GM18907 (cell line): ENCODE measurements at regions not wholly inside any gene's neighbourhood (a gene's known extent, or its start where the extent isn't known, plus 50 kb on each side); places are given as distances from the start of the nearest gene placed in this dataset.
"Not testable (repeated sequence)": the region's sequence is repeated elsewhere in the genome, so short reads cannot be mapped to it uniquely, and the experiment has no call there.

Experiments used
- ATAC-seq: cut with Tn5 transposase; IDR thresholded peaks from one replicate; pipeline ENCODE4 v1.9.1; 2021; ENCODE audit warnings: mild to moderate bottlenecking, moderate library complexity; ENCODE audit not compliant: unreplicated experiment

DNA sequence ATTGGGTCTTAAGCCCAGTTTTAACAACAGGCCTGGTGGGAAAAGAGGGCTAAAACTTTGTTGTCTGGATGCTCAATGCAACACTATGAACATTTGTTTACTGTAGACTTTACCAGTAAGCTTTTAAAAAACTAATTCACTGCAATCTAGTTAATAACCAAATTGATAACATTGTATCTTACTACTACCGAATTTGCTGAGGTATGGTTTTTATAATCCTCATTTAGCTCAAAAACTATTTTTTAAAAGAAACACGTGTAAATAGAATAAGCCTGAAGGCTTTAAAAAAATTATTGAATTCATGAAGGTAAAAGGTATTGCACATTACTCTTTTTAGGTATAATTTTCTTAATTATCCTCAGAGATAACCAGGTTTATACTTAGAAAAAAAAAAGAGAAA, 500.6 kb downstream of the RWDD3 start:
- no peak for ATAC-seq

- no peak for ATAC-seq
These were observed 508.6 kb downstream of the RWDD3 start for GRCh38 chr1:95742591-95743089.

GRCh38 chr1:95744731-95745130, 510.7 kb downstream of the RWDD3 start:
- ATAC-seq, result no peak

DNA sequence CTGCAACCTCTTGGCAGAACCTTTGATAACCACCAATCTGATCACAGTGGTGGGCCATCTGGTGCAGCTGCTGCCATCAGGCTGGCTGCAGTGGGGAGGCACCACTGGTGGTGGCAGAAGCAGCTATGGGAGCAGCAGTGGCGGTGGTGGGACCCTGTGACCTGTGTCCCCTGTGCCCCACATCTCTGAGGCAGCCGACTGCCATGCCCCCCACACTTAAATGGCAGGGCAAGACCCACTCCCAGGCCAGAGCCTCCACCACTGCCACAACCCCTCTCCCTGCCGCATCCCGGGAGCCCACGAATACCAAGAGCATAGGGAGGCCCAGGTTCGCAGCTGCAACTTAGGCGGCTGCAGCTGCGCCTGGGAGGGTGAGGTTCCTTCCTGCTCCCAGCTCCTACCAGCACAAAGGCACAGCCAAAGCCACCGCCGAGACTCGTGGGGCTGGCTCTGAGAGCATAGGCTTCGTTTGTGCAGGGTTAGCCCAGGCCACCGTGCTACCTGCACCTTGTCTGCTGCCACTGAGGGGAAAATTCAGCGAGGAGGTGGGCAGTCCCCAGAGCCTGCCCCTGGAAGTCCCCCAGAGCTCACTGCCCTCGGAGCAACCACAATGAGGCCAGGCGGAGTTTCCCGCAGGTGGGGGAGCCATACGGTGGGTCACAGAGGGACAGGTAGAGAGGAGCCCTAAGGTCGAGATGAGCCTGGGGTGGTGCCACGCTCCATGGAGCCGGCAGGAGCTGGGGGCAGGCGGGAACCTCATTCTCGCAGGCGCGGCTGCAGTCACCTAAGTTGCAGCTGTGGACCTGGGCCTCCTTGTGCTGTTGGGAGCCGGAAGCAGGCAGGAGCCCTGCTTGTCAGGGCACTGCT, 518.7 kb downstream of the RWDD3 start:
- ATAC-seq, result no peak

DNA sequence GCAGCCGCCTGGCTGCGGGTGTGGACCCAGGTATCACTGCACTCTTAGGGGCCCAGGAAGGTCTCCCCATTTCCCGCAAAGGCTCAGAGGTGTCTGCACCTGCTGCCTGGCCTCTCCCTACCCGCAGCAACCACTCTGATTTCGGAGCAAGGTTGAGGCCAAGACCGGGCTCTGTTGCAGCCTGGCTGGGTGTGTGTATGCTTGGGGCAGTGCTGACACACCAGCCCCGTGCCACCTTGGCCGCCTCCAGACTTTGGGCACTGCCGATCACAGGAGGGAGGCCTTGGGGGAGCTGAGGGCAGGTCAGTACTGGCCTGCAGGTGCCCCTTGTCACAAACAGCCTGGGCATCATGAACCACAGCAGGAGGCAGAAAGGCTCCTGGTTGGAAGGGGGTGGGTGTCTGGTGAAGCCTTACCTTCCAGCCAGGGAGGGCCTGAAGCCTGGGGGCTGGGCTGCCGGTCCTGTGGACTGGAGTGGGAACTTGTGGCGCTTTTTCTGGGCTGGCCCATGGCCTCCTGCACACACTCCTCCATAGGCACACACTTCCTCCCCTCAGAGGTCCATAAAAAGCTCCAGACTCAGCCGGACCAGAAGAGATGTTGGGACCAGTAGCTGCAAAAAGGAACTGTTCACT, 519.5 kb downstream of the RWDD3 start:
- no peak for ATAC-seq

DNA sequence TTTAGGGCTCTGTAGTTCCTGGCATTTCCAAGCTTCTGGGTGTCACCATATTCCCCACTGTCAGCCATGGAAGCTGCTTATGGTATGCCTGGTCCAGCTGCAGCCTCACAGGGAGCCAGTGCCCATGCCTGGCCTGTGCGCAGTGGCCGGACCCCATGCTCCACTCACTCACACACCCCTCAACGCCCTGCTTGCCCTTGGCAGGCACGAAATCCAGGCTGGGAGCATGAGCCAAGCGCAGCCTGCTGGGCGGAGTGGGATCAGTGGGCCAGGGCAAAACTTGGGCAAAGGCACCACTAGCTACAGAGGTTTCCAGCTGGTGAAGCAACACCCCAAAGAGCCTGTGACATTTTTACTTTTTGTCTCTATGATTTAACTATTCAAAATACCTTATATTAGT, 520.4 kb downstream of the RWDD3 start:
- no peak for ATAC-seq

- no peak for ATAC-seq
These were observed 532.0 kb downstream of the RWDD3 start for GRCh38 chr1:95766036-95766435.

- ATAC-seq, result no peak
These were observed 536.6 kb downstream of the RWDD3 start for GRCh38 chr1:95770581-95770980.

DNA sequence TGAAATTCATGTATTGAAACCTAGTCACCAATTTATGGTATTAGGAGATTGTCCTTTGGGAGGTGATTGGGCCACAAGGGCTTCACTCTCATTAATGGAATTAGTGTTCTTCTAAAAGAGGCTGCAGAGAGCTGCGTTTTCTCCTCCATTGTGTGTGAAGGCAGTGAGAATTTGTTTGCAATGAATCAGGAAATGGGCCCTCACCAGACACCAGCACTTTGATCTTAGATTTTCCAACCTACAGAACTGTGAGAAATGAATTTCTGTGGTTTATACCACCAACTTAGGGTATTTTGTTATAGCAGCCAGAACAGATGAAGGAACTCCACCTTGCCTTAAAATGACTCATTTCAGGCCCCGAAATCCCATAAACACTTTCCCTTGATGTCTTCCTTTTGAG, 544.2 kb downstream of the RWDD3 start:
- no peak for ATAC-seq

DNA sequence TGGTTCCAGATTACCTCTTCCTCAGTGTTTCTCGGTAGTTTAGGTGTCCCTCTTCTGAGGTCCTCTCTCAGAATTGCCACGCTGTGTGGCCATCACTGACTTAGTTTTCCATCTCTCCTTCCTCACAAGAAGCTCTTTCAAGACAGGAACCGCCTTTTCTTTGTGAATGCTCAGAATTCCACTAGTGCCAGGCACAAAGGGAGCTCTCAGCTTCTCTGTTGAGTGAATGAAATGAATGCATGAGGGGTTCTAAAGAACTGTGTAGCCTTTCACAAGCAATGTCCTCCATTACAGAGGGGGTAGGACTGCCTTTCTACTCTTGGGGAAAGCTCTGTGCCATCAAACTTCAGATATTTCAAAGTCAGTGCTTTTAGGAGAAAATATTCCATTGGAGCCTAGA, 546.8 kb downstream of the RWDD3 start:
- ATAC-seq, result no peak

DNA sequence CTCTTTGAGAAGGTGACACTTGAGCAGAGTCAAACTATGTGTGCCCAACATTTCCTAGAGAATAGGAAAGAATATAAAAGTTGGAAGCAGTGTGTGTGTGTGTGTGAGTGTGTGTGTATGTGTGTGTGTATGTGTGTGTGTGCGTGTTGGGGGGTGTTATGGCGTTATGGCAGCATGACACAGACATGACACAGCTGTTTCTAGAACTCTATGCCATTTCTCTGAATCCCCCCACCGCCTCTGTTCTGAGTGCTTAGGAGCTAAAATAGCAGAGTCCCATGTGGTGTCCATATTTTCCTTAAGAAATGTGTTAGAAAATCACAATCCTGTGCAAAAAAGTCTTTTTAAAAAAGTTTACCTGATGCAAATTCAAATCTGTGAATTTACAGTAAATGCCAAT, 556.1 kb downstream of the RWDD3 start:
- ATAC-seq, result no peak

GRCh38 chr1:95793893-95794292, 559.9 kb downstream of the RWDD3 start:
- ATAC-seq, result no peak

DNA sequence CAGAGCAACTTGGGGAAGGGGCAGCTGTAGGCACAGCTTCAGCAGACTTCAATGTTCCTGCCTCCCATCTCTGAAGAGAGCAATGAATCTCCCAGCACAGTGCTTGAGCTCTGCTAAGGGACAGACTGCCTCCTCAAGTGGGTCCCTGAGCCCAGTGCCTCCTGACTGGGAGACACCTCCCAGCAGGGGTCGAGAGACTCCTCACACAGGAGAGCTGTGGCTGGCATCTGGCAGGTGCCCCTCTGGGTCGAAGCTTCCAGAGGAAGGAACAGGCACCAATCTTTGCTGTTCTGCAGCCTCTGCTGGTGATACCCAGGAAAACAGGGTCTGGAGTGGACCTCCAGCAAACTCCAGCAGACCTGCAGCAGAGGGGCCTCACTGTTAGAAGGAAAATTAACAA, 563.8 kb downstream of the RWDD3 start:
- not testable (repeated sequence) for ATAC-seq

DNA sequence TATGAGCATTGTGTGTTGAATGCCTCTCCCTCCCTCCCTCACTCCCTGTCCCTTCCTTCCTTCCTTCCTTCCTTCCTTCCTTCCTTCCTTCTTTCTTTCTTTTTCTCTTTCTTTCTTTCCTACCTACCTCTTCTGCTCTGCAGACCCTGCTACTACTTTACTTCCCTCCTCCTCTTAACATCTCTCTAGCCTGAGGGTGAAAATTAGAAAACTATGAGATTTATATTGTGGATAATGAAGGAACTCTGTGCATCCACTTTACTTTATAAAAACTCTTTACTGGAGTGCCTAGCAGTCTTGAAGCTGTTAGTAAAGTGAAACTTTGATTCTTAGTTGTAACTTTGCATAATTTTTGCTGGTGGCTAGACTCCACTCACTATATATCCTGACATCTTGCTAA, 572.2 kb downstream of the RWDD3 start:
- no peak for ATAC-seq

- ATAC-seq, result no peak
These were observed 575.4 kb downstream of the RWDD3 start for GRCh38 chr1:95809391-95809790.

GRCh38 chr1:95815511-95815910, 581.5 kb downstream of the RWDD3 start:
- ATAC-seq, result no peak

- no peak for ATAC-seq
These were observed 595.5 kb downstream of the RWDD3 start for GRCh38 chr1:95829556-95829955.

DNA sequence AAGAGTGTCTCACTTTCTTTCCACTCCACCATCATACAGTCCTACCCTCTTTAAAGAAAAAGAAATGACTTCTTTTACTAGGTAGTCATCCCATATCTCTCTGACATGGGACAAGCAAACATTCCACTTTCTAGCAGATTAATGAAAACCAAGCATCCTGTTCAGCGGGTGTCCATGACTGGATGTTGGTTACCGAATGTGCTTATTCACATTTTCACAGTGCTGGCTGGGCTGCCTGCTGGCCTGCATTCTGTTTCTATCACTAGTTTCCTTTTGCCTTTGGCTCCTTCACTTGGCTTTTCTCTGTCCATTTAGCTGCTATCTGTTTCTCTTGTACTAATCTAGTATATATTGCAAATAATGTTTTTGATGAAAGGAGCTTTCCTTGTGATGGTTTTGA, 598.4 kb downstream of the RWDD3 start:
- no peak for ATAC-seq

GRCh38 chr1:95849439-95849838, 615.4 kb downstream of the RWDD3 start:
- ATAC-seq, result no peak

GRCh38 chr1:95850165-95850649, 616.2 kb downstream of the RWDD3 start:
- ATAC-seq, result no peak

DNA sequence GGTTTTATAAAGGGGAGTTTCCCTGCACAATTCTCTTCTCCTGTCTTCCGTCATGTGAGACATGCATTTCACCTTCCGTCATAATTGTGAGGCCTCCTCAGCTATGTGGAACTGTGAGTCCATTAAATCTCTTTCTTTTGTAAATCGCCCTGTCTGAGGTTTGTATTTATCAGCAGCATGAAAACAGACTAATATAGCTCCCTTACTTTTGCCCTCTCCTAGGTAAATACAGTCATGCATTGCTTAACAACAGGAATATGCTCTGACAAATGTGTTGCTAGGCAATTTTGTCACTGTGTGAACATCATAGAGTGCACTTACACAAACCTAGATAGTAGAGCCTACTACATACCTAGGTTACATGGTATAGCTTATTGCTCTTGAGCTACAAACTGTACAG, 616.8 kb downstream of the RWDD3 start:
- no peak for ATAC-seq

DNA sequence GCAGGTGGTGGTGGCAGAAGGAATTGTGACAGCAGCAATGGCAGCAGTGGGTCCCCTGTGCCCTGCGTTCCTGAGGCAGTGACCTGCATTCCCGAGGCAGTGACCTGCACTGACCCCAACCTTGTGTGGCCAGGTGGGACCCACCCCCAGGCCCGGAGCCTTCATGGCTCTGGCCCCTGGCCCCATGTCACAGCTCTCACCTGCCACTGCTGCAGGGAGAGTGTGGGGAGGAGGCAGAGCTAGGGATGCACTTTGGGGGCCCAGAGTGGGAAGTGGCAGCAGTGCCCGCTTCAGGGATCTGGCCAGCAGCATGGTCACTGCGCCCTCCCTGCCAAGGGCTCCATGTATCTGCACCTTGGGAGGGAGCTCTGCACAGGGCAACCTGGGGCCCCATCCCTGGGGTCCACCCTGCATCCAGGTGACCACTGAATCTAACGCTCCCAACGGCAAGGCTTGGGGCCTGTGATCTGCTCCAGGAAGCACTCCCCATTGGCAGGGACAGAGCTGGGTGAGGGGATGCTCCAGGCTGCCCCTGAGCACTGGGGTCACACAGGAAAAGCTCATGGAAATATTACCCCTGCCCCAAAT, 618.6 kb downstream of the RWDD3 start:
- ATAC-seq, result no peak
